GM18858 (cell line): ENCODE measurements at regions not wholly inside any gene's neighbourhood (a gene's known extent, or its start where the extent isn't known, plus 50 kb on each side); places are given as distances from the start of the nearest gene placed in this dataset.
"Not testable (repeated sequence)": the region's sequence is repeated elsewhere in the genome, so short reads cannot be mapped to it uniquely, and the experiment has no call there.

Experiments used
- ATAC-seq: cut with Tn5 transposase; IDR thresholded peaks from one replicate; pipeline ENCODE4 v1.9.1; 2021; ENCODE audit not compliant: unreplicated experiment

GRCh38 chr6:179340-179950, 112.8 kb upstream of the DUSP22 start:
- ATAC-seq, result no peak

GRCh38 chr6:180091-180694, 112.1 kb upstream of the DUSP22 start:
- not testable (repeated sequence) for ATAC-seq

GRCh38 chr6:181049-181654, 111.1 kb upstream of the DUSP22 start:
- peak; percentile 56 for ATAC-seq

GRCh38 chr6:183668-184067, 108.6 kb upstream of the DUSP22 start:
- no peak for ATAC-seq

- ATAC-seq, result no peak
Measured at GRCh38 chr6:184161-184700, 108.1 kb upstream of the DUSP22 start.

- no peak for ATAC-seq
Measured at GRCh38 chr6:186340-186965, 105.8 kb upstream of the DUSP22 start.

- ATAC-seq, result no peak
Measured at GRCh38 chr6:187210-187861, 105.0 kb upstream of the DUSP22 start.

GRCh38 chr6:188821-189655, 103.2 kb upstream of the DUSP22 start:
- peak; percentile 55 for ATAC-seq

GRCh38 chr6:189676-190075, 102.6 kb upstream of the DUSP22 start:
- ATAC-seq, result peak; percentile 3

GRCh38 chr6:190596-191395, 101.5 kb upstream of the DUSP22 start:
- no peak for ATAC-seq

- ATAC-seq, result no peak
Measured at GRCh38 chr6:191487-192312, 100.6 kb upstream of the DUSP22 start.

GRCh38 chr6:192313-192664, 100.0 kb upstream of the DUSP22 start:
- no peak for ATAC-seq

GRCh38 chr6:193180-193579, 99.1 kb upstream of the DUSP22 start:
- ATAC-seq, result no peak

GRCh38 chr6:193773-194310, 98.4 kb upstream of the DUSP22 start:
- peak; percentile 32 for ATAC-seq

- ATAC-seq, result no peak
Measured at GRCh38 chr6:195861-196360, 96.4 kb upstream of the DUSP22 start.

GRCh38 chr6:196543-196942, 95.7 kb upstream of the DUSP22 start:
- ATAC-seq, result no peak

GRCh38 chr6:203661-204060, 88.6 kb upstream of the DUSP22 start:
- ATAC-seq, result no peak

- ATAC-seq, result no peak
Measured at GRCh38 chr6:206264-206663, 86.0 kb upstream of the DUSP22 start.
